ENCODE measurements at regions not wholly inside any gene's neighbourhood (a gene's known extent, or its start where the extent isn't known, plus 50 kb on each side); places are given as distances from the start of the nearest gene placed in this dataset.

GRCh38 chr14:41302776-41303175 lies 303.9 kb upstream of the LRFN5 start:
- TF ChIP-seq CTCF (conservative IDR thresholded peaks at IDR 0.05; ENCODE audit: low read depth, low read length) = no peak
- no peak overlapping the region for H3K4me3 ChIP-seq (ENCODE audit: low read length)
- DNase-seq (ENCODE audit: low read depth) = no peak

- DNase-seq (ENCODE audit: low read depth) = no peak
- H3K4me3 ChIP-seq (ENCODE audit: low read length) = no peak overlapping the region
- no peak for TF ChIP-seq CTCF (conservative IDR thresholded peaks at IDR 0.05; ENCODE audit: low read depth, low read length)
Observed at GRCh38 chr14:41299924-41300323, 306.8 kb upstream of the LRFN5 start.

- no peak for DNase-seq (ENCODE audit: low read depth)
- H3K4me3 ChIP-seq (ENCODE audit: low read length) = no peak overlapping the region
- TF ChIP-seq CTCF (conservative IDR thresholded peaks at IDR 0.05; ENCODE audit: low read depth, low read length) = no peak
Observed at GRCh38 chr14:41298328-41298690, 308.4 kb upstream of the LRFN5 start.

GRCh38 chr14:41297576-41298327 lies 308.9 kb upstream of the LRFN5 start:
- TF ChIP-seq CTCF (conservative IDR thresholded peaks at IDR 0.05; ENCODE audit: low read depth, low read length) = no peak
- no peak for DNase-seq (ENCODE audit: low read depth)
- no peak overlapping the region for H3K4me3 ChIP-seq (ENCODE audit: low read length)

GRCh38 chr14:41295734-41296133 lies 310.9 kb upstream of the LRFN5 start:
- no peak overlapping the region for H3K4me3 ChIP-seq (ENCODE audit: low read length)
- no peak for DNase-seq (ENCODE audit: low read depth)
- TF ChIP-seq CTCF (conservative IDR thresholded peaks at IDR 0.05; ENCODE audit: low read depth, low read length) = no peak

- no peak overlapping the region for H3K4me3 ChIP-seq (ENCODE audit: low read length)
- no peak for DNase-seq (ENCODE audit: low read depth)
Observed at GRCh38 chr14:41289025-41289424, 317.7 kb upstream of the LRFN5 start.

More at GRCh38 chr14:41289025-41289424, 317.7 kb upstream of the LRFN5 start:
- TF ChIP-seq CTCF (conservative IDR thresholded peaks at IDR 0.05; ENCODE audit: low read depth, low read length) = no peak
